Stimulated activated CD4-positive, alpha-beta T cell treated with anti-CD3 and anti-CD28 coated beads, TNF-alpha, amount 100 ng/mL, for 4 hours (primary cell): ENCODE measurements at regions not wholly inside any gene's neighbourhood (a gene's known extent, or its start where the extent isn't known, plus 50 kb on each side); places are given as distances from the start of the nearest gene placed in this dataset.
"Not testable (repeated sequence)": the region's sequence is repeated elsewhere in the genome, so short reads cannot be mapped to it uniquely, and the experiment has no call there.

ENCODE experiments used
- DNase-seq, 3 experiments: peaks; one replicate each; pipeline ENCODE4 v3.0.0-alpha.2; 2020; ENCODE audit warnings: low read depth in 3 of 3

- DNase-seq: no peak
Observed at GRCh38 chr10:94225589-94225988, 137.2 kb downstream of the NOC3L start.

GRCh38 chr10:94230134-94230785 is 132.5 kb downstream of the NOC3L start:
- no peak for DNase-seq

GRCh38 chr10:94232711-94233383 is 129.9 kb downstream of the NOC3L start:
- no peak for DNase-seq

GRCh38 chr10:94235461-94235860 is 127.3 kb downstream of the NOC3L start:
- DNase-seq: no peak

- DNase-seq: no peak
Observed at GRCh38 chr10:94238006-94238617, 124.6 kb downstream of the NOC3L start.

- no peak for DNase-seq
Observed at GRCh38 chr10:94239696-94240095, 123.0 kb downstream of the NOC3L start.

- DNase-seq: no peak
Observed at GRCh38 chr10:94240491-94240890, 122.2 kb downstream of the NOC3L start.

- no peak for DNase-seq
Observed at GRCh38 chr10:94240901-94241300, 121.8 kb downstream of the NOC3L start.

GRCh38 chr10:94251098-94251497 is 111.6 kb downstream of the NOC3L start:
- DNase-seq: no peak

- DNase-seq: no peak
Observed at GRCh38 chr10:94251568-94251967, 111.2 kb downstream of the NOC3L start.

GRCh38 chr10:94257407-94257806 is 105.3 kb downstream of the NOC3L start:
- DNase-seq: not testable (repeated sequence)

- DNase-seq: no peak
Observed at GRCh38 chr10:94260455-94260854, 102.3 kb downstream of the NOC3L start.

- DNase-seq: no peak
Observed at GRCh38 chr10:94264085-94264484, 98.7 kb downstream of the NOC3L start.

- DNase-seq: no peak
Observed at GRCh38 chr10:94266091-94266490, 96.6 kb downstream of the NOC3L start.

GRCh38 chr10:94268652-94269051 is 94.1 kb downstream of the NOC3L start:
- no peak for DNase-seq

- DNase-seq: no peak
Observed at GRCh38 chr10:94274142-94274787, 88.5 kb downstream of the NOC3L start.

- no peak for DNase-seq
Observed at GRCh38 chr10:94276140-94276539, 86.6 kb downstream of the NOC3L start.

- no peak for DNase-seq
Observed at GRCh38 chr10:94277450-94277849, 85.3 kb downstream of the NOC3L start.

- peak; percentile 15 to 41 (median 23) for DNase-seq
Observed at GRCh38 chr10:94279835-94280709, 82.7 kb downstream of the NOC3L start.

GRCh38 chr10:94281654-94282053 is 81.1 kb downstream of the NOC3L start:
- no peak for DNase-seq

GRCh38 chr10:94282369-94282768 is 80.4 kb downstream of the NOC3L start:
- DNase-seq: no peak
